Hematopoietic multipotent progenitor cell treated with erythropoietin and hydrocortisone succinate and interleukin-3 and kit ligand, for 6 days (in vitro differentiated cells): ENCODE measurements at regions not wholly inside any gene's neighbourhood (a gene's known extent, or its start where the extent isn't known, plus 50 kb on each side); places are given as distances from the start of the nearest gene placed in this dataset.
A peak's percentile ranks its signal among the peaks of the same experiment; 100 is the strongest.

Source experiments
- DNase-seq: peaks from one replicate; pipeline ENCODE4 v3.0.0-alpha.2; 2015

- no peak for DNase-seq
Measured at GRCh38 chr14:42013153-42013552, 406.5 kb downstream of the LRFN5 start.

GRCh38 chr14:42011221-42011620, 404.5 kb downstream of the LRFN5 start:
- DNase-seq: no peak

GRCh38 chr14:42004321-42004720, 397.6 kb downstream of the LRFN5 start:
- no peak for DNase-seq

GRCh38 chr14:42002141-42002540, 395.5 kb downstream of the LRFN5 start:
- DNase-seq: no peak

GRCh38 chr14:42001431-42001830, 394.8 kb downstream of the LRFN5 start:
- DNase-seq: no peak

GRCh38 chr14:42000450-42000849, 393.8 kb downstream of the LRFN5 start:
- DNase-seq: no peak

- no peak for DNase-seq
Measured at GRCh38 chr14:41993687-41994086, 387.0 kb downstream of the LRFN5 start.

GRCh38 chr14:41986700-41987099, 380.0 kb downstream of the LRFN5 start:
- no peak for DNase-seq

GRCh38 chr14:41986083-41986645, 379.5 kb downstream of the LRFN5 start:
- no peak for DNase-seq

GRCh38 chr14:41973178-41973577, 366.5 kb downstream of the LRFN5 start:
- peak; percentile 5 for DNase-seq

GRCh38 chr14:41972531-41972930, 365.9 kb downstream of the LRFN5 start:
- no peak for DNase-seq

GRCh38 chr14:41960281-41960680, 353.6 kb downstream of the LRFN5 start:
- DNase-seq: no peak

- DNase-seq: no peak
Measured at GRCh38 chr14:41957459-41957858, 350.8 kb downstream of the LRFN5 start.
